Duodenal mucosa (tissue), 2 donors: ENCODE measurements at regions not wholly inside any gene's neighbourhood (a gene's known extent, or its start where the extent isn't known, plus 50 kb on each side); places are given as distances from the start of the nearest gene placed in this dataset.

ENCODE experiments used
- H3K27ac ChIP-seq: one replicate; pipeline ENCODE4 v1.7.0; 2013; ENCODE audit warnings: low read depth, low read length
- H3K27me3 ChIP-seq, 2 donors: one replicate each; pipeline ENCODE4 v1.7.0; 2013; ENCODE audit warnings: low read length in 2 of 2, control low read depth in 1 of 2; ENCODE audit not compliant: insufficient read depth in 2 of 2, control insufficient read depth in 1 of 2
- H3K36me3 ChIP-seq, 2 donors: one replicate each; pipeline ENCODE4 v1.7.0; 2013; ENCODE audit warnings: low read length in 2 of 2, control low read depth in 1 of 2; ENCODE audit not compliant: insufficient read depth in 2 of 2, control insufficient read depth in 1 of 2
- H3K4me1 ChIP-seq, 2 donors: one replicate each; pipeline ENCODE4 v1.7.0; 2013; ENCODE audit warnings: low read length in 2 of 2, control low read depth in 1 of 2; ENCODE audit not compliant: insufficient read depth in 2 of 2, control insufficient read depth in 1 of 2
- H3K4me3 ChIP-seq, 2 donors: one replicate each; pipeline ENCODE4 v1.7.0; 2013; ENCODE audit warnings: low read length in 2 of 2, low read depth in 1 of 2
- H3K9ac ChIP-seq, 2 donors: one replicate each; pipeline ENCODE4 v1.7.0; 2013; ENCODE audit warnings: low read length in 2 of 2, low read depth in 1 of 2
- H3K9me3 ChIP-seq, 2 donors: one replicate each; pipeline ENCODE4 v1.7.0; 2013; ENCODE audit warnings: low read length in 2 of 2, control low read depth in 1 of 2; ENCODE audit not compliant: control insufficient read depth in 1 of 2

GRCh38 chr16:86726340-86726739 lies 148.0 kb downstream of the FOXL1 start:
- Histone ChIP-seq H3K9me3 (no peaks in the 10 kb centered on the region), H3K27ac (no peak overlapping the region), H3K4me1 (no peaks in the 10 kb centered on the region), H3K36me3 (no peaks in the 10 kb centered on the region), H3K27me3 (peaks cover 4 to 5% of the 10 kb centered on the region in 2 donors), H3K9ac (no peak overlapping the region), H3K4me3 (no peak overlapping the region)

- H3K4me3 ChIP-seq, result no peak overlapping the region
- H3K27me3 ChIP-seq, result peaks cover 7 to 10% of the 10 kb centered on the region in 2 donors
- H3K36me3 ChIP-seq, result no peaks in the 10 kb centered on the region
- H3K9me3 ChIP-seq, result no peaks in the 10 kb centered on the region
- H3K4me1 ChIP-seq, result no peaks in the 10 kb centered on the region
- H3K9ac ChIP-seq, result no peak overlapping the region
- no peak overlapping the region for H3K27ac ChIP-seq
Observed at GRCh38 chr16:86727131-86727530, 148.8 kb downstream of the FOXL1 start.

- H3K9ac ChIP-seq, result no peak overlapping the region
- no peak overlapping the region for H3K27ac ChIP-seq
- H3K27me3 ChIP-seq, result peaks cover 9 to 15% of the 10 kb centered on the region in 2 donors
Observed at GRCh38 chr16:86727632-86728031, 149.3 kb downstream of the FOXL1 start.

GRCh38 chr16:86729686-86730085 lies 151.3 kb downstream of the FOXL1 start:
- Histone ChIP-seq H3K9ac (no peak overlapping the region), H3K27me3 (peaks cover 17% of the 10 kb centered on the region in 2 donors), H3K36me3 (no peaks in the 10 kb centered on the region), H3K4me1 (no peaks in the 10 kb centered on the region), H3K27ac (no peak overlapping the region), H3K9me3 (no peaks in the 10 kb centered on the region), H3K4me3 (no peak overlapping the region)

More at GRCh38 chr16:86727632-86728031, 149.3 kb downstream of the FOXL1 start:
- Histone ChIP-seq H3K4me3 (no peak overlapping the region), H3K4me1 (no peaks in the 10 kb centered on the region), H3K36me3 (no peaks in the 10 kb centered on the region), H3K9me3 (no peaks in the 10 kb centered on the region)

GRCh38 chr16:86730086-86730485 lies 151.7 kb downstream of the FOXL1 start:
- Histone ChIP-seq H3K9ac (no peak overlapping the region), H3K27me3 (peaks cover 17% of the 10 kb centered on the region in 2 donors), H3K9me3 (no peaks in the 10 kb centered on the region), H3K4me1 (no peaks in the 10 kb centered on the region), H3K27ac (no peak overlapping the region), H3K36me3 (no peaks in the 10 kb centered on the region), H3K4me3 (no peak overlapping the region)

GRCh38 chr16:86730597-86730996 lies 152.2 kb downstream of the FOXL1 start:
- Histone ChIP-seq H3K4me1 (no peaks in the 10 kb centered on the region), H3K36me3 (no peaks in the 10 kb centered on the region), H3K27ac (no peak overlapping the region), H3K27me3 (peaks cover 17% of the 10 kb centered on the region in 2 donors), H3K9me3 (no peaks in the 10 kb centered on the region), H3K4me3 (no peak overlapping the region), H3K9ac (no peak overlapping the region)

- Histone ChIP-seq H3K36me3 (no peaks in the 10 kb centered on the region), H3K27me3 (peaks cover 17% of the 10 kb centered on the region in 2 donors), H3K9me3 (no peaks in the 10 kb centered on the region), H3K4me3 (no peak overlapping the region), H3K4me1 (no peaks in the 10 kb centered on the region), H3K9ac (no peak overlapping the region), H3K27ac (no peak overlapping the region)
Observed at GRCh38 chr16:86732621-86733295, 154.4 kb downstream of the FOXL1 start.

- Histone ChIP-seq H3K4me3 (no peak overlapping the region), H3K27me3 (peaks cover 12 to 17% of the 10 kb centered on the region in 2 donors), H3K4me1 (no peaks in the 10 kb centered on the region), H3K9ac (no peak overlapping the region), H3K36me3 (no peaks in the 10 kb centered on the region), H3K27ac (no peak overlapping the region), H3K9me3 (no peaks in the 10 kb centered on the region)
Observed at GRCh38 chr16:86733546-86734254, 155.4 kb downstream of the FOXL1 start.

GRCh38 chr16:86734543-86735460 lies 156.5 kb downstream of the FOXL1 start:
- Histone ChIP-seq H3K27ac (no peak overlapping the region), H3K4me1 (no peaks in the 10 kb centered on the region), H3K9ac (no peak overlapping the region), H3K27me3 (peaks cover 14 to 17% of the 10 kb centered on the region in 2 donors), H3K4me3 (no peak overlapping the region), H3K36me3 (no peaks in the 10 kb centered on the region), H3K9me3 (no peaks in the 10 kb centered on the region)

- Histone ChIP-seq H3K4me1 (peaks cover 0 to under 1% of the 10 kb centered on the region in 2 donors), H3K27ac (no peak overlapping the region), H3K4me3 (no peak overlapping the region), H3K9me3 (no peaks in the 10 kb centered on the region), H3K9ac (no peak overlapping the region), H3K36me3 (no peaks in the 10 kb centered on the region), H3K27me3 (peaks cover 13 to 17% of the 10 kb centered on the region in 2 donors)
Observed at GRCh38 chr16:86735727-86736126, 157.4 kb downstream of the FOXL1 start.
